GM23338 (cell line): ENCODE measurements at regions not wholly inside any gene's neighbourhood (a gene's known extent, or its start where the extent isn't known, plus 50 kb on each side); places are given as distances from the start of the nearest gene placed in this dataset.
"Not testable (repeated sequence)": the region's sequence is repeated elsewhere in the genome, so short reads cannot be mapped to it uniquely, and the experiment has no call there.

Source experiments
- ATAC-seq: fragments of 200-7000 bp; cut with Tn5 transposase; 3 replicates; pipeline ENCODE4 v1.9.1; 2020
- DNase-seq: peaks from one replicate; pipeline ENCODE4 v3.0.0-alpha.2; 2015; ENCODE audit warnings: low spot score
- H2AFZ ChIP-seq: fragments of 200-600 bp; sonication (generic); 2 replicates; pipeline ENCODE4 v1.8.0; 2016; ENCODE audit warnings: antibody characterized with exemption, mild to moderate bottlenecking, moderate library complexity
- H3F3A ChIP-seq: fragments of 200-600 bp; sonication (generic); replicated peaks from 2 replicates; pipeline ENCODE4 v1.8.0; 2017; ENCODE audit warnings: antibody characterized with exemption, mixed run types, low read depth
- H3K27ac ChIP-seq: fragments of 200-600 bp; sonication (generic); 2 replicates; pipeline ENCODE4 v1.6.1; 2016; ENCODE audit warnings: low read depth
- H3K27me3 ChIP-seq: fragments of 200-600 bp; sonication (generic); 2 replicates; pipeline ENCODE4 v1.8.0; 2016; ENCODE audit warnings: mild to moderate bottlenecking, mixed run types, moderate library complexity; ENCODE audit not compliant: insufficient read depth
- H3K36me3 ChIP-seq: fragments of 200-600 bp; sonication (generic); 2 replicates; pipeline ENCODE4 v1.8.0; 2016; ENCODE audit warnings: mild to moderate bottlenecking; ENCODE audit not compliant: insufficient read depth
- H3K4me1 ChIP-seq: fragments of 200-600 bp; sonication (generic); 2 replicates; pipeline ENCODE4 v1.8.0; 2016; ENCODE audit warnings: mild to moderate bottlenecking, moderate library complexity; ENCODE audit not compliant: insufficient read depth
- H3K4me2 ChIP-seq: fragments of 200-600 bp; sonication (generic); 2 replicates; pipeline ENCODE4 v1.7.1; 2017; ENCODE audit warnings: mixed run types
- H3K4me3 ChIP-seq: fragments of 200-600 bp; sonication (generic); 2 replicates; pipeline ENCODE4 v1.6.1; 2016; ENCODE audit warnings: mixed run types
- H3K79me2 ChIP-seq: fragments of 200-600 bp; sonication (generic); replicated peaks from 2 replicates; pipeline ENCODE4 v1.8.0; 2017; ENCODE audit warnings: mild to moderate bottlenecking; ENCODE audit not compliant: insufficient read depth
- H3K9me2 ChIP-seq: fragments of 200-600 bp; sonication (generic); 2 replicates; pipeline ENCODE4 v1.8.0; 2017; ENCODE audit not compliant: insufficient read depth
- H4K20me1 ChIP-seq: fragments of 200-600 bp; sonication (generic); replicated peaks from 2 replicates; pipeline ENCODE4 v1.8.0; 2017; ENCODE audit warnings: mild to moderate bottlenecking; ENCODE audit not compliant: insufficient read depth
- H3K27ac Mint-ChIP-seq: 2 replicates; pipeline ENCODE4 v1.8.0; 2020; ENCODE audit warnings: inconsistent platforms, mild to moderate bottlenecking, moderate library complexity, mixed read lengths
- H3K27me3 Mint-ChIP-seq: 3 replicates; pipeline ENCODE4 v1.8.0; 2022; ENCODE audit warnings: low read depth, mild to moderate bottlenecking, moderate library complexity, mixed read lengths, inconsistent platforms; ENCODE audit not compliant: insufficient read depth, poor library complexity
- H3K36me3 Mint-ChIP-seq: 3 replicates; pipeline ENCODE4 v1.8.0; 2021; ENCODE audit warnings: low read depth, mild to moderate bottlenecking, inconsistent platforms, moderate library complexity, mixed read lengths
- H3K4me1 Mint-ChIP-seq: 3 replicates; pipeline ENCODE4 v1.8.0; 2020; ENCODE audit warnings: mild to moderate bottlenecking, inconsistent platforms, mixed read lengths
- H3K4me3 Mint-ChIP-seq: 3 replicates; pipeline ENCODE4 v1.8.0; 2021; ENCODE audit warnings: moderate library complexity, mild to moderate bottlenecking, inconsistent platforms, mixed read lengths
- H3K9me3 Mint-ChIP-seq: 3 replicates; pipeline ENCODE4 v1.8.0; 2020; ENCODE audit warnings: moderate library complexity, mild to moderate bottlenecking, inconsistent platforms, mixed read lengths
- ZNF331 ChIP-seq: fragments of 250-450 bp; sonication (Bioruptor Pico); IDR thresholded peaks from 2 replicates; pipeline ENCODE4 v1.5.0; 2020; ENCODE audit warnings: low read depth, mild to moderate bottlenecking, moderate library complexity
- TF ChIP-seq, protein P1 (sequence below), 2 experiments: fragments of 200-600 bp in 1 of 2; sonication (generic) in 1 of 2; conservative IDR thresholded peaks; 2 replicates each; pipeline versions ENCODE4 v1.5.1 to v1.6.1; 2016 to 2017; ENCODE audit warnings: antibody characterized with exemption in 2 of 2, low read depth in 2 of 2, mild to moderate bottlenecking in 2 of 2, moderate library complexity in 1 of 2
- TF ChIP-seq, protein P2 (sequence below): fragments of 250-450 bp; sonication (Bioruptor Pico); IDR thresholded peaks from 2 replicates; pipeline ENCODE4 v1.5.0; 2020; ENCODE audit warnings: mild to moderate bottlenecking, moderate library complexity
- TF ChIP-seq, protein P3 (sequence below): IDR thresholded peaks from one replicate; pipeline ENCODE4 v1.6.1; 2018; ENCODE audit warnings: antibody characterized with exemption; ENCODE audit not compliant: unreplicated experiment

DNA sequence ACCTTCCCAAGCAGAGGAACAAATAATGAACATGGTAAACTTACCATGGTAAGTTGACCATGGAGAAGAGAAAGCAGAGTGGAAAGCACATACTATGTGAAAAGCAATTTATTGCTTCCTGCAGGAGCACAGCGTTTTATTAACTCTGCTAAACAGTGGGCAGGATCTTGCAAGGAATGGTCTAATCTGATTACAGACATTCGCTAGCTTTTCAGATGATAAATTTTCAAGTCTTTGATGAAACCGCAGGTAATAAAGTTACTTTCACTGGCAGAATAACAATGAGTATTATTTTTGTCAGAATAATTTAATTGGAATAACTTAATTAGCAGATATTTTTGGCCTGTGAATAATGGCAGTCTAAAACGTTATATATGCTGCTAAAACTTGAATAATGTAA lies 89.6 kb upstream of the HGF start:
- Histone ChIP-seq H3F3A (no peaks in the 10 kb centered on the region), H2AFZ (peak overlapping the region; percentile 21; the same call in 1 of the 2 replicates), H3K36me3 (no peaks in the 10 kb centered on the region), H3K4me2 (no peak overlapping the region), H4K20me1 (no peaks in the 10 kb centered on the region), H3K27me3 (no peaks in the 10 kb centered on the region), H3K79me2 (no peaks in the 10 kb centered on the region), H3K4me1 (no peaks in the 10 kb centered on the region), H3K27ac (no peak overlapping the region), H3K4me3 (no peak overlapping the region), H3K9me2 (no peaks in the 10 kb centered on the region)
- DNase-seq = no peak
- Mint-ChIP-seq H3K9me3 (no peaks in the 10 kb centered on the region), H3K4me3 (no peak overlapping the region), H3K27me3 (peaks cover 3% of the 10 kb centered on the region), H3K27ac (no peak overlapping the region), H3K4me1 (no peaks in the 10 kb centered on the region), H3K36me3 (no peaks in the 10 kb centered on the region)
- TF ChIP-seq, protein P1, sequence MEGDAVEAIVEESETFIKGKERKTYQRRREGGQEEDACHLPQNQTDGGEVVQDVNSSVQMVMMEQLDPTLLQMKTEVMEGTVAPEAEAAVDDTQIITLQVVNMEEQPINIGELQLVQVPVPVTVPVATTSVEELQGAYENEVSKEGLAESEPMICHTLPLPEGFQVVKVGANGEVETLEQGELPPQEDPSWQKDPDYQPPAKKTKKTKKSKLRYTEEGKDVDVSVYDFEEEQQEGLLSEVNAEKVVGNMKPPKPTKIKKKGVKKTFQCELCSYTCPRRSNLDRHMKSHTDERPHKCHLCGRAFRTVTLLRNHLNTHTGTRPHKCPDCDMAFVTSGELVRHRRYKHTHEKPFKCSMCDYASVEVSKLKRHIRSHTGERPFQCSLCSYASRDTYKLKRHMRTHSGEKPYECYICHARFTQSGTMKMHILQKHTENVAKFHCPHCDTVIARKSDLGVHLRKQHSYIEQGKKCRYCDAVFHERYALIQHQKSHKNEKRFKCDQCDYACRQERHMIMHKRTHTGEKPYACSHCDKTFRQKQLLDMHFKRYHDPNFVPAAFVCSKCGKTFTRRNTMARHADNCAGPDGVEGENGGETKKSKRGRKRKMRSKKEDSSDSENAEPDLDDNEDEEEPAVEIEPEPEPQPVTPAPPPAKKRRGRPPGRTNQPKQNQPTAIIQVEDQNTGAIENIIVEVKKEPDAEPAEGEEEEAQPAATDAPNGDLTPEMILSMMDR (conservative IDR thresholded peaks at IDR 0.05; ENCODE audit: low read depth in 2 of 2) = no peak
- TF ChIP-seq, protein P2, sequence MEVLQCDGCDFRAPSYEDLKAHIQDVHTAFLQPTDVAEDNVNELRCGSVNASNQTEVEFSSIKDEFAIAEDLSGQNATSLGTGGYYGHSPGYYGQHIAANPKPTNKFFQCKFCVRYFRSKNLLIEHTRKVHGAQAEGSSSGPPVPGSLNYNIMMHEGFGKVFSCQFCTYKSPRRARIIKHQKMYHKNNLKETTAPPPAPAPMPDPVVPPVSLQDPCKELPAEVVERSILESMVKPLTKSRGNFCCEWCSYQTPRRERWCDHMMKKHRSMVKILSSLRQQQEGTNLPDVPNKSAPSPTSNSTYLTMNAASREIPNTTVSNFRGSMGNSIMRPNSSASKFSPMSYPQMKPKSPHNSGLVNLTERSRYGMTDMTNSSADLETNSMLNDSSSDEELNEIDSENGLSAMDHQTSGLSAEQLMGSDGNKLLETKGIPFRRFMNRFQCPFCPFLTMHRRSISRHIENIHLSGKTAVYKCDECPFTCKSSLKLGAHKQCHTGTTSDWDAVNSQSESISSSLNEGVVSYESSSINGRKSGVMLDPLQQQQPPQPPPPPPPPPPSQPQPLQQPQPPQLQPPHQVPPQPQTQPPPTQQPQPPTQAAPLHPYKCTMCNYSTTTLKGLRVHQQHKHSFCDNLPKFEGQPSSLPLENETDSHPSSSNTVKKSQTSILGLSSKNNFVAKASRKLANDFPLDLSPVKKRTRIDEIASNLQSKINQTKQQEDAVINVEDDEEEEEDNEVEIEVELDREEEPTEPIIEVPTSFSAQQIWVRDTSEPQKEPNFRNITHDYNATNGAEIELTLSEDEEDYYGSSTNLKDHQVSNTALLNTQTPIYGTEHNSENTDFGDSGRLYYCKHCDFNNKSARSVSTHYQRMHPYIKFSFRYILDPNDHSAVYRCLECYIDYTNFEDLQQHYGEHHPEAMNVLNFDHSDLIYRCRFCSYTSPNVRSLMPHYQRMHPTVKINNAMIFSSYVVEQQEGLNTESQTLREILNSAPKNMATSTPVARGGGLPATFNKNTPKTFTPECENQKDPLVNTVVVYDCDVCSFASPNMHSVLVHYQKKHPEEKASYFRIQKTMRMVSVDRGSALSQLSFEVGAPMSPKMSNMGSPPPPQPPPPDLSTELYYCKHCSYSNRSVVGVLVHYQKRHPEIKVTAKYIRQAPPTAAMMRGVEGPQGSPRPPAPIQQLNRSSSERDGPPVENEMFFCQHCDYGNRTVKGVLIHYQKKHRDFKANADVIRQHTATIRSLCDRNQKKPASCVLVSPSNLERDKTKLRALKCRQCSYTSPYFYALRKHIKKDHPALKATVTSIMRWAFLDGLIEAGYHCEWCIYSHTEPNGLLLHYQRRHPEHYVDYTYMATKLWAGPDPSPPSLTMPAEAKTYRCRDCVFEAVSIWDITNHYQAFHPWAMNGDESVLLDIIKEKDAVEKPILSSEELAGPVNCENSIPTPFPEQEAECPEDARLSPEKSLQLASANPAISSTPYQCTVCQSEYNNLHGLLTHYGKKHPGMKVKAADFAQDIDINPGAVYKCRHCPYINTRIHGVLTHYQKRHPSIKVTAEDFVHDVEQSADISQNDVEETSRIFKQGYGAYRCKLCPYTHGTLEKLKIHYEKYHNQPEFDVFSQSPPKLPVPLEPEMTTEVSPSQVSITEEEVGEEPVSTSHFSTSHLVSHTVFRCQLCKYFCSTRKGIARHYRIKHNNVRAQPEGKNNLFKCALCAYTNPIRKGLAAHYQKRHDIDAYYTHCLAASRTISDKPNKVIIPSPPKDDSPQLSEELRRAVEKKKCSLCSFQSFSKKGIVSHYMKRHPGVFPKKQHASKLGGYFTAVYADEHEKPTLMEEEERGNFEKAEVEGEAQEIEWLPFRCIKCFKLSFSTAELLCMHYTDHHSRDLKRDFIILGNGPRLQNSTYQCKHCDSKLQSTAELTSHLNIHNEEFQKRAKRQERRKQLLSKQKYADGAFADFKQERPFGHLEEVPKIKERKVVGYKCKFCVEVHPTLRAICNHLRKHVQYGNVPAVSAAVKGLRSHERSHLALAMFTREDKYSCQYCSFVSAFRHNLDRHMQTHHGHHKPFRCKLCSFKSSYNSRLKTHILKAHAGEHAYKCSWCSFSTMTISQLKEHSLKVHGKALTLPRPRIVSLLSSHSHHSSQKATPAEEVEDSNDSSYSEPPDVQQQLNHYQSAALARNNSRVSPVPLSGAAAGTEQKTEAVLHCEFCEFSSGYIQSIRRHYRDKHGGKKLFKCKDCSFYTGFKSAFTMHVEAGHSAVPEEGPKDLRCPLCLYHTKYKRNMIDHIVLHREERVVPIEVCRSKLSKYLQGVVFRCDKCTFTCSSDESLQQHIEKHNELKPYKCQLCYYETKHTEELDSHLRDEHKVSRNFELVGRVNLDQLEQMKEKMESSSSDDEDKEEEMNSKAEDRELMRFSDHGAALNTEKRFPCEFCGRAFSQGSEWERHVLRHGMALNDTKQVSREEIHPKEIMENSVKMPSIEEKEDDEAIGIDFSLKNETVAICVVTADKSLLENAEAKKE (CRISPR knock-in tag) = no peak
- TF ChIP-seq, protein P3, sequence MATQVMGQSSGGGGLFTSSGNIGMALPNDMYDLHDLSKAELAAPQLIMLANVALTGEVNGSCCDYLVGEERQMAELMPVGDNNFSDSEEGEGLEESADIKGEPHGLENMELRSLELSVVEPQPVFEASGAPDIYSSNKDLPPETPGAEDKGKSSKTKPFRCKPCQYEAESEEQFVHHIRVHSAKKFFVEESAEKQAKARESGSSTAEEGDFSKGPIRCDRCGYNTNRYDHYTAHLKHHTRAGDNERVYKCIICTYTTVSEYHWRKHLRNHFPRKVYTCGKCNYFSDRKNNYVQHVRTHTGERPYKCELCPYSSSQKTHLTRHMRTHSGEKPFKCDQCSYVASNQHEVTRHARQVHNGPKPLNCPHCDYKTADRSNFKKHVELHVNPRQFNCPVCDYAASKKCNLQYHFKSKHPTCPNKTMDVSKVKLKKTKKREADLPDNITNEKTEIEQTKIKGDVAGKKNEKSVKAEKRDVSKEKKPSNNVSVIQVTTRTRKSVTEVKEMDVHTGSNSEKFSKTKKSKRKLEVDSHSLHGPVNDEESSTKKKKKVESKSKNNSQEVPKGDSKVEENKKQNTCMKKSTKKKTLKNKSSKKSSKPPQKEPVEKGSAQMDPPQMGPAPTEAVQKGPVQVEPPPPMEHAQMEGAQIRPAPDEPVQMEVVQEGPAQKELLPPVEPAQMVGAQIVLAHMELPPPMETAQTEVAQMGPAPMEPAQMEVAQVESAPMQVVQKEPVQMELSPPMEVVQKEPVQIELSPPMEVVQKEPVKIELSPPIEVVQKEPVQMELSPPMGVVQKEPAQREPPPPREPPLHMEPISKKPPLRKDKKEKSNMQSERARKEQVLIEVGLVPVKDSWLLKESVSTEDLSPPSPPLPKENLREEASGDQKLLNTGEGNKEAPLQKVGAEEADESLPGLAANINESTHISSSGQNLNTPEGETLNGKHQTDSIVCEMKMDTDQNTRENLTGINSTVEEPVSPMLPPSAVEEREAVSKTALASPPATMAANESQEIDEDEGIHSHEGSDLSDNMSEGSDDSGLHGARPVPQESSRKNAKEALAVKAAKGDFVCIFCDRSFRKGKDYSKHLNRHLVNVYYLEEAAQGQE = no peak
- no peak for TF ChIP-seq ZNF331 (CRISPR knock-in tag)
- no peak for ATAC-seq

DNA sequence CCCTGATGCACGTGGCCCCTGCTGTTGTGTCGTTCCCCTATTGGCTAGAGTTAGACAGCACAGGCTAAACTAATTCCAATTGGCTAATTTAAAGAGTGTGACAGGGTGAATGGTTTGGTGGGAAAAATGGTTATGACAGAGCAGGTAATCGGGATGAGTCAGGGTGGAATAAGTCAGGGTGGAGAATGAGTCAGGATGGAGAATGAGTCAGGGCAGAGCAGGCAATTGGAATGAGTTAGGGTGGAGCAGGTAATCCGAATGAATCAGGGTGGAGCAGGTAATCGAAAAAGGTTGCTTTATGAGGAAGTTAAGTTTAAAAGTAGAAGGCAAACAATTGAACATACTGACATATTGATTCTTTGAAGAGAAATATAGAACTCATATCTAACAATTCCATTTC lies 89.0 kb upstream of the HGF start:
- not testable (repeated sequence) for H3K27ac Mint-ChIP-seq, H3K27ac ChIP-seq, H3K4me1 ChIP-seq, H2AFZ ChIP-seq, H3K9me2 ChIP-seq, H4K20me1 ChIP-seq, H3F3A ChIP-seq, H3K4me3 Mint-ChIP-seq, ATAC-seq, H3K4me3 ChIP-seq, H3K36me3 ChIP-seq, H3K27me3 ChIP-seq, DNase-seq, H3K36me3 Mint-ChIP-seq, H3K9me3 Mint-ChIP-seq, H3K79me2 ChIP-seq, H3K27me3 Mint-ChIP-seq, H3K4me1 Mint-ChIP-seq, H3K4me2 ChIP-seq
